Activated T-cell treated with anti-CD3 and anti-CD28 coated beads, Interleukin-2, amount 50 U/mL, for 1 hour (primary cell): ENCODE measurements at regions not wholly inside any gene's neighbourhood (a gene's known extent, or its start where the extent isn't known, plus 50 kb on each side); places are given as distances from the start of the nearest gene placed in this dataset.

Source experiments
- DNase-seq: peaks from one replicate; pipeline ENCODE4 v3.0.0-alpha.2; 2020

GRCh38 chr5:117261948-117262571, 687.4 kb upstream of the SEMA6A start:
- no peak for DNase-seq

- no peak for DNase-seq
Observed at GRCh38 chr5:117255211-117256027, 680.8 kb upstream of the SEMA6A start.

GRCh38 chr5:117252566-117252965, 677.9 kb upstream of the SEMA6A start:
- no peak for DNase-seq

GRCh38 chr5:117249086-117249815, 674.6 kb upstream of the SEMA6A start:
- DNase-seq: no peak

- no peak for DNase-seq
Observed at GRCh38 chr5:117246424-117246823, 671.8 kb upstream of the SEMA6A start.

- no peak for DNase-seq
Observed at GRCh38 chr5:117245130-117245529, 670.5 kb upstream of the SEMA6A start.

GRCh38 chr5:117242028-117242427, 667.4 kb upstream of the SEMA6A start:
- DNase-seq: no peak

GRCh38 chr5:117236941-117237340, 662.3 kb upstream of the SEMA6A start:
- DNase-seq: no peak

- no peak for DNase-seq
Observed at GRCh38 chr5:117235786-117236185, 661.2 kb upstream of the SEMA6A start.

GRCh38 chr5:117230375-117230774, 655.8 kb upstream of the SEMA6A start:
- no peak for DNase-seq

- DNase-seq: no peak
Observed at GRCh38 chr5:117220730-117221129, 646.1 kb upstream of the SEMA6A start.

GRCh38 chr5:117218789-117219188, 644.2 kb upstream of the SEMA6A start:
- DNase-seq: no peak

GRCh38 chr5:117212866-117213265, 638.2 kb upstream of the SEMA6A start:
- DNase-seq: no peak

GRCh38 chr5:117210796-117211195, 636.2 kb upstream of the SEMA6A start:
- DNase-seq: no peak

- DNase-seq: no peak
Observed at GRCh38 chr5:117209479-117209878, 634.9 kb upstream of the SEMA6A start.

GRCh38 chr5:117207088-117207668, 632.6 kb upstream of the SEMA6A start:
- DNase-seq: no peak

- DNase-seq: no peak
Observed at GRCh38 chr5:117205894-117206293, 631.3 kb upstream of the SEMA6A start.

- no peak for DNase-seq
Observed at GRCh38 chr5:117204926-117205869, 630.6 kb upstream of the SEMA6A start.

- DNase-seq: no peak
Observed at GRCh38 chr5:117204404-117204803, 629.8 kb upstream of the SEMA6A start.

- no peak for DNase-seq
Observed at GRCh38 chr5:117203584-117203983, 629.0 kb upstream of the SEMA6A start.

- no peak for DNase-seq
Observed at GRCh38 chr5:117201001-117201400, 626.4 kb upstream of the SEMA6A start.

GRCh38 chr5:117195076-117195475, 620.5 kb upstream of the SEMA6A start:
- no peak for DNase-seq
